ENCODE measurements at regions not wholly inside any gene's neighbourhood (a gene's known extent, or its start where the extent isn't known, plus 50 kb on each side); places are given as distances from the start of the nearest gene placed in this dataset.

DNA sequence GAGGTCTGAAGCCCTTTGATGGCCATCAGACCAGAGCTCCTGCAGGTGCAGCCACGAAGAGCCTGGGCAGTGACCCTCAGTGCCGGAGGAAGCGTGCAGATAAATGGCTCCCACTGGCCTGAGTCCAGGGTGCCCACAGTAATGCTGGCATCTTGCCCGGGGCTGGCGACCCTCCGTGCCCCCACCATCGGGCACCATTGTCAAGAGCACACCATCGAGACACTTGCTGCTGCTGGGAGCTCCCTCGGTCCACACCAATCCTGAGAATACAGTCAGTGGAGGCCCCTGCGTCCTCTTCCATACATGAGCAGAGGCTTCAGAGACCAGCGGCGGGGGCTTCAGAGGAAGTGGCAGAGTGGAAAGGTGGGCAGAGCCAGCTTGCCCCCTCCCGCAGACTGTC is 1448.3 kb downstream of the BRD1 start:
- Histone ChIP-seq H3K9me2 (ENCODE audit: insufficient read depth) (no peaks in the 10 kb centered on the region), H2AFZ (no peak overlapping the region), H3K27ac (ENCODE audit: low read depth) (no peak overlapping the region), H3F3A (replicated peaks; ENCODE audit: low read depth) (no peaks in the 10 kb centered on the region), H4K20me1 (replicated peaks; ENCODE audit: insufficient read depth) (no peaks in the 10 kb centered on the region), H3K4me1 (ENCODE audit: insufficient read depth) (no peaks in the 10 kb centered on the region), H3K36me3 (ENCODE audit: insufficient read depth) (no peaks in the 10 kb centered on the region), H3K4me3 (no peak overlapping the region), H3K27me3 (ENCODE audit: insufficient read depth) (no peaks in the 10 kb centered on the region), H3K4me2 (no peak overlapping the region), H3K79me2 (replicated peaks; ENCODE audit: insufficient read depth) (no peaks in the 10 kb centered on the region)
- peaks cover 16% of the 10 kb centered on the region for H3K4me1 Mint-ChIP-seq
- H3K36me3 Mint-ChIP-seq (ENCODE audit: low read depth), result peaks cover 3% of the 10 kb centered on the region; the same call in 1 of the 3 replicates
- peaks cover 6% of the 10 kb centered on the region for H3K27me3 Mint-ChIP-seq (ENCODE audit: insufficient read depth, low read depth, poor library complexity)
- H3K4me3 Mint-ChIP-seq, result no peak overlapping the region
- TF ChIP-seq, protein P1, sequence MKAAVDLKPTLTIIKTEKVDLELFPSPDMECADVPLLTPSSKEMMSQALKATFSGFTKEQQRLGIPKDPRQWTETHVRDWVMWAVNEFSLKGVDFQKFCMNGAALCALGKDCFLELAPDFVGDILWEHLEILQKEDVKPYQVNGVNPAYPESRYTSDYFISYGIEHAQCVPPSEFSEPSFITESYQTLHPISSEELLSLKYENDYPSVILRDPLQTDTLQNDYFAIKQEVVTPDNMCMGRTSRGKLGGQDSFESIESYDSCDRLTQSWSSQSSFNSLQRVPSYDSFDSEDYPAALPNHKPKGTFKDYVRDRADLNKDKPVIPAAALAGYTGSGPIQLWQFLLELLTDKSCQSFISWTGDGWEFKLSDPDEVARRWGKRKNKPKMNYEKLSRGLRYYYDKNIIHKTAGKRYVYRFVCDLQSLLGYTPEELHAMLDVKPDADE (IDR thresholded peaks at IDR 0.05), result no peak
- TF ChIP-seq, protein P2, sequence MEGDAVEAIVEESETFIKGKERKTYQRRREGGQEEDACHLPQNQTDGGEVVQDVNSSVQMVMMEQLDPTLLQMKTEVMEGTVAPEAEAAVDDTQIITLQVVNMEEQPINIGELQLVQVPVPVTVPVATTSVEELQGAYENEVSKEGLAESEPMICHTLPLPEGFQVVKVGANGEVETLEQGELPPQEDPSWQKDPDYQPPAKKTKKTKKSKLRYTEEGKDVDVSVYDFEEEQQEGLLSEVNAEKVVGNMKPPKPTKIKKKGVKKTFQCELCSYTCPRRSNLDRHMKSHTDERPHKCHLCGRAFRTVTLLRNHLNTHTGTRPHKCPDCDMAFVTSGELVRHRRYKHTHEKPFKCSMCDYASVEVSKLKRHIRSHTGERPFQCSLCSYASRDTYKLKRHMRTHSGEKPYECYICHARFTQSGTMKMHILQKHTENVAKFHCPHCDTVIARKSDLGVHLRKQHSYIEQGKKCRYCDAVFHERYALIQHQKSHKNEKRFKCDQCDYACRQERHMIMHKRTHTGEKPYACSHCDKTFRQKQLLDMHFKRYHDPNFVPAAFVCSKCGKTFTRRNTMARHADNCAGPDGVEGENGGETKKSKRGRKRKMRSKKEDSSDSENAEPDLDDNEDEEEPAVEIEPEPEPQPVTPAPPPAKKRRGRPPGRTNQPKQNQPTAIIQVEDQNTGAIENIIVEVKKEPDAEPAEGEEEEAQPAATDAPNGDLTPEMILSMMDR (conservative IDR thresholded peaks at IDR 0.05; ENCODE audit: low read depth in 2 of 2), result no peak
- TF ChIP-seq CREB1 (CRISPR knock-in tag; IDR thresholded peaks at IDR 0.05; ENCODE audit: low read depth), result no peak
- no peak for TF ChIP-seq POLR2AphosphoS5 (IDR thresholded peaks at IDR 0.05; ENCODE audit: low read depth)
- TF ChIP-seq JUNB (IDR thresholded peaks at IDR 0.05; ENCODE audit: unreplicated experiment), result no peak
- TF ChIP-seq, protein P3, sequence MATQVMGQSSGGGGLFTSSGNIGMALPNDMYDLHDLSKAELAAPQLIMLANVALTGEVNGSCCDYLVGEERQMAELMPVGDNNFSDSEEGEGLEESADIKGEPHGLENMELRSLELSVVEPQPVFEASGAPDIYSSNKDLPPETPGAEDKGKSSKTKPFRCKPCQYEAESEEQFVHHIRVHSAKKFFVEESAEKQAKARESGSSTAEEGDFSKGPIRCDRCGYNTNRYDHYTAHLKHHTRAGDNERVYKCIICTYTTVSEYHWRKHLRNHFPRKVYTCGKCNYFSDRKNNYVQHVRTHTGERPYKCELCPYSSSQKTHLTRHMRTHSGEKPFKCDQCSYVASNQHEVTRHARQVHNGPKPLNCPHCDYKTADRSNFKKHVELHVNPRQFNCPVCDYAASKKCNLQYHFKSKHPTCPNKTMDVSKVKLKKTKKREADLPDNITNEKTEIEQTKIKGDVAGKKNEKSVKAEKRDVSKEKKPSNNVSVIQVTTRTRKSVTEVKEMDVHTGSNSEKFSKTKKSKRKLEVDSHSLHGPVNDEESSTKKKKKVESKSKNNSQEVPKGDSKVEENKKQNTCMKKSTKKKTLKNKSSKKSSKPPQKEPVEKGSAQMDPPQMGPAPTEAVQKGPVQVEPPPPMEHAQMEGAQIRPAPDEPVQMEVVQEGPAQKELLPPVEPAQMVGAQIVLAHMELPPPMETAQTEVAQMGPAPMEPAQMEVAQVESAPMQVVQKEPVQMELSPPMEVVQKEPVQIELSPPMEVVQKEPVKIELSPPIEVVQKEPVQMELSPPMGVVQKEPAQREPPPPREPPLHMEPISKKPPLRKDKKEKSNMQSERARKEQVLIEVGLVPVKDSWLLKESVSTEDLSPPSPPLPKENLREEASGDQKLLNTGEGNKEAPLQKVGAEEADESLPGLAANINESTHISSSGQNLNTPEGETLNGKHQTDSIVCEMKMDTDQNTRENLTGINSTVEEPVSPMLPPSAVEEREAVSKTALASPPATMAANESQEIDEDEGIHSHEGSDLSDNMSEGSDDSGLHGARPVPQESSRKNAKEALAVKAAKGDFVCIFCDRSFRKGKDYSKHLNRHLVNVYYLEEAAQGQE (IDR thresholded peaks at IDR 0.05; ENCODE audit: unreplicated experiment), result no peak
- no peak for TF ChIP-seq EZH2 (IDR thresholded peaks at IDR 0.05; ENCODE audit: low read depth, unreplicated experiment)
- TF ChIP-seq STAT1 (IDR thresholded peaks at IDR 0.05; ENCODE audit: unreplicated experiment), result no peak
- TF ChIP-seq ZNF114 (CRISPR knock-in tag; IDR thresholded peaks at IDR 0.05), result no peak
- no peak for TF ChIP-seq EZH2phosphoT487 (IDR thresholded peaks at IDR 0.05; ENCODE audit: unreplicated experiment)
- TF ChIP-seq NANOG (IDR thresholded peaks at IDR 0.05; ENCODE audit: borderline replicate concordance), result no peak
- TF ChIP-seq, protein P4, sequence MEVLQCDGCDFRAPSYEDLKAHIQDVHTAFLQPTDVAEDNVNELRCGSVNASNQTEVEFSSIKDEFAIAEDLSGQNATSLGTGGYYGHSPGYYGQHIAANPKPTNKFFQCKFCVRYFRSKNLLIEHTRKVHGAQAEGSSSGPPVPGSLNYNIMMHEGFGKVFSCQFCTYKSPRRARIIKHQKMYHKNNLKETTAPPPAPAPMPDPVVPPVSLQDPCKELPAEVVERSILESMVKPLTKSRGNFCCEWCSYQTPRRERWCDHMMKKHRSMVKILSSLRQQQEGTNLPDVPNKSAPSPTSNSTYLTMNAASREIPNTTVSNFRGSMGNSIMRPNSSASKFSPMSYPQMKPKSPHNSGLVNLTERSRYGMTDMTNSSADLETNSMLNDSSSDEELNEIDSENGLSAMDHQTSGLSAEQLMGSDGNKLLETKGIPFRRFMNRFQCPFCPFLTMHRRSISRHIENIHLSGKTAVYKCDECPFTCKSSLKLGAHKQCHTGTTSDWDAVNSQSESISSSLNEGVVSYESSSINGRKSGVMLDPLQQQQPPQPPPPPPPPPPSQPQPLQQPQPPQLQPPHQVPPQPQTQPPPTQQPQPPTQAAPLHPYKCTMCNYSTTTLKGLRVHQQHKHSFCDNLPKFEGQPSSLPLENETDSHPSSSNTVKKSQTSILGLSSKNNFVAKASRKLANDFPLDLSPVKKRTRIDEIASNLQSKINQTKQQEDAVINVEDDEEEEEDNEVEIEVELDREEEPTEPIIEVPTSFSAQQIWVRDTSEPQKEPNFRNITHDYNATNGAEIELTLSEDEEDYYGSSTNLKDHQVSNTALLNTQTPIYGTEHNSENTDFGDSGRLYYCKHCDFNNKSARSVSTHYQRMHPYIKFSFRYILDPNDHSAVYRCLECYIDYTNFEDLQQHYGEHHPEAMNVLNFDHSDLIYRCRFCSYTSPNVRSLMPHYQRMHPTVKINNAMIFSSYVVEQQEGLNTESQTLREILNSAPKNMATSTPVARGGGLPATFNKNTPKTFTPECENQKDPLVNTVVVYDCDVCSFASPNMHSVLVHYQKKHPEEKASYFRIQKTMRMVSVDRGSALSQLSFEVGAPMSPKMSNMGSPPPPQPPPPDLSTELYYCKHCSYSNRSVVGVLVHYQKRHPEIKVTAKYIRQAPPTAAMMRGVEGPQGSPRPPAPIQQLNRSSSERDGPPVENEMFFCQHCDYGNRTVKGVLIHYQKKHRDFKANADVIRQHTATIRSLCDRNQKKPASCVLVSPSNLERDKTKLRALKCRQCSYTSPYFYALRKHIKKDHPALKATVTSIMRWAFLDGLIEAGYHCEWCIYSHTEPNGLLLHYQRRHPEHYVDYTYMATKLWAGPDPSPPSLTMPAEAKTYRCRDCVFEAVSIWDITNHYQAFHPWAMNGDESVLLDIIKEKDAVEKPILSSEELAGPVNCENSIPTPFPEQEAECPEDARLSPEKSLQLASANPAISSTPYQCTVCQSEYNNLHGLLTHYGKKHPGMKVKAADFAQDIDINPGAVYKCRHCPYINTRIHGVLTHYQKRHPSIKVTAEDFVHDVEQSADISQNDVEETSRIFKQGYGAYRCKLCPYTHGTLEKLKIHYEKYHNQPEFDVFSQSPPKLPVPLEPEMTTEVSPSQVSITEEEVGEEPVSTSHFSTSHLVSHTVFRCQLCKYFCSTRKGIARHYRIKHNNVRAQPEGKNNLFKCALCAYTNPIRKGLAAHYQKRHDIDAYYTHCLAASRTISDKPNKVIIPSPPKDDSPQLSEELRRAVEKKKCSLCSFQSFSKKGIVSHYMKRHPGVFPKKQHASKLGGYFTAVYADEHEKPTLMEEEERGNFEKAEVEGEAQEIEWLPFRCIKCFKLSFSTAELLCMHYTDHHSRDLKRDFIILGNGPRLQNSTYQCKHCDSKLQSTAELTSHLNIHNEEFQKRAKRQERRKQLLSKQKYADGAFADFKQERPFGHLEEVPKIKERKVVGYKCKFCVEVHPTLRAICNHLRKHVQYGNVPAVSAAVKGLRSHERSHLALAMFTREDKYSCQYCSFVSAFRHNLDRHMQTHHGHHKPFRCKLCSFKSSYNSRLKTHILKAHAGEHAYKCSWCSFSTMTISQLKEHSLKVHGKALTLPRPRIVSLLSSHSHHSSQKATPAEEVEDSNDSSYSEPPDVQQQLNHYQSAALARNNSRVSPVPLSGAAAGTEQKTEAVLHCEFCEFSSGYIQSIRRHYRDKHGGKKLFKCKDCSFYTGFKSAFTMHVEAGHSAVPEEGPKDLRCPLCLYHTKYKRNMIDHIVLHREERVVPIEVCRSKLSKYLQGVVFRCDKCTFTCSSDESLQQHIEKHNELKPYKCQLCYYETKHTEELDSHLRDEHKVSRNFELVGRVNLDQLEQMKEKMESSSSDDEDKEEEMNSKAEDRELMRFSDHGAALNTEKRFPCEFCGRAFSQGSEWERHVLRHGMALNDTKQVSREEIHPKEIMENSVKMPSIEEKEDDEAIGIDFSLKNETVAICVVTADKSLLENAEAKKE (CRISPR knock-in tag; IDR thresholded peaks at IDR 0.05), result no peak
- no peak for ATAC-seq
- H3K27ac Mint-ChIP-seq, result no peak overlapping the region
- peaks cover 7% of the 10 kb centered on the region; the same call in 2 of the 3 replicates for H3K9me3 Mint-ChIP-seq
- DNase-seq (ENCODE audit: low spot score), result no peak

Measured in GM23338 (cell line).